NOMO-1 (cell line): ENCODE measurements at regions not wholly inside any gene's neighbourhood (a gene's known extent, or its start where the extent isn't known, plus 50 kb on each side); places are given as distances from the start of the nearest gene placed in this dataset.
"Not testable (repeated sequence)": the region's sequence is repeated elsewhere in the genome, so short reads cannot be mapped to it uniquely, and the experiment has no call there.

Experiments
- DNase-seq, 2 experiments: peaks; one replicate each; lab custom pipeline; 2025; ENCODE audit not compliant: unreplicated experiment in 2 of 2; lab: John Stamatoyannopoulos, UW

- DNase-seq, result peak in 1 of 2 experiments; percentile 5
Observed at GRCh38 chr21:20789729-20790500, 208.3 kb upstream of the NCAM2 start.

- DNase-seq, result no peak
Observed at GRCh38 chr21:20800106-20800505, 198.1 kb upstream of the NCAM2 start.

GRCh38 chr21:20802201-20802600 lies 196.0 kb upstream of the NCAM2 start:
- DNase-seq, result no peak

GRCh38 chr21:20802631-20803260 lies 195.5 kb upstream of the NCAM2 start:
- no peak for DNase-seq

GRCh38 chr21:20811702-20812101 lies 186.5 kb upstream of the NCAM2 start:
- no peak for DNase-seq

GRCh38 chr21:20814090-20814489 lies 184.1 kb upstream of the NCAM2 start:
- no peak for DNase-seq

- no peak for DNase-seq
Observed at GRCh38 chr21:20822666-20823065, 175.5 kb upstream of the NCAM2 start.

- DNase-seq, result no peak
Observed at GRCh38 chr21:20852866-20853265, 145.3 kb upstream of the NCAM2 start.

GRCh38 chr21:20856926-20857325 lies 141.3 kb upstream of the NCAM2 start:
- no peak for DNase-seq

GRCh38 chr21:20874202-20874601 lies 124.0 kb upstream of the NCAM2 start:
- no peak for DNase-seq

GRCh38 chr21:20875742-20876141 lies 122.5 kb upstream of the NCAM2 start:
- no peak for DNase-seq

- no peak for DNase-seq
Observed at GRCh38 chr21:20877976-20878375, 120.2 kb upstream of the NCAM2 start.

- peak; percentile 9 to 53 for DNase-seq
Observed at GRCh38 chr21:20882462-20883407, 115.5 kb upstream of the NCAM2 start.

- DNase-seq, result no peak
Observed at GRCh38 chr21:20883408-20883800, 114.8 kb upstream of the NCAM2 start.

- DNase-seq, result no peak
Observed at GRCh38 chr21:20902511-20902910, 95.7 kb upstream of the NCAM2 start.

- DNase-seq, result no peak
Observed at GRCh38 chr21:20902998-20903397, 95.2 kb upstream of the NCAM2 start.

GRCh38 chr21:20927555-20927954 lies 70.7 kb upstream of the NCAM2 start:
- not testable (repeated sequence) for DNase-seq

- DNase-seq, result no peak
Observed at GRCh38 chr21:20942523-20942922, 55.7 kb upstream of the NCAM2 start.

- no peak for DNase-seq
Observed at GRCh38 chr21:20943561-20943997, 54.6 kb upstream of the NCAM2 start.

- no peak for DNase-seq
Observed at GRCh38 chr21:20944139-20944538, 54.1 kb upstream of the NCAM2 start.

GRCh38 chr21:20946701-20947100 lies 51.5 kb upstream of the NCAM2 start:
- DNase-seq, result no peak
